GM12878 (cell line): ENCODE measurements at regions not wholly inside any gene's neighbourhood (a gene's known extent, or its start where the extent isn't known, plus 50 kb on each side); places are given as distances from the start of the nearest gene placed in this dataset.
"Not testable (repeated sequence)": the region's sequence is repeated elsewhere in the genome, so short reads cannot be mapped to it uniquely, and the experiment has no call there.

Experiments
- ATAC-seq: fragments of 200-7000 bp; cut with Tn5 transposase; 3 replicates; pipeline ENCODE4 v1.9.1; 2020; ENCODE audit warnings: mild to moderate bottlenecking, moderate library complexity
- BruUV-seq: library from RNA; stranded (reverse); fragments of 400-500 nt; replicated peaks from 2 replicates; lab custom pipeline; 2021; lab: Mats Ljungman, UMichigan
- CTCF ChIA-PET: fragments of 300-600 bp; sonication (Branson Sonifier 250); formaldehyde crosslinking; extraction: SDS; loops from one replicate; lab custom pipeline; 2021; ENCODE audit warnings: inconsistent platforms; lab: Yijun Ruan, JAX
- POLR2A ChIA-PET: fragments of 350-600 bp; formaldehyde crosslinking; extraction: SDS; loops from one replicate; lab custom pipeline; 2021; ENCODE audit warnings: inconsistent platforms; lab: Charles Lee
- RAD21 ChIA-PET: fragments of 300-600 bp; sonication (Branson Sonifier 250); formaldehyde crosslinking; loops from one replicate; lab custom pipeline; 2023; ENCODE audit warnings: antibody characterized with exemption; ENCODE audit not compliant: unreplicated experiment; lab: Charles Lee
- SMC1A ChIA-PET: fragments of 300-600 bp; sonication (Branson Sonifier 250); formaldehyde crosslinking; loops from one replicate; lab custom pipeline; 2023; ENCODE audit not compliant: unreplicated experiment, uncharacterized antibody; lab: Charles Lee
- DNase-seq: peaks from one replicate; pipeline ENCODE4 v3.0.0-alpha.2; 2011; ENCODE audit warnings: low read depth, low spot score
- FAIRE-seq: peaks from 3 replicates; lab custom pipeline; 2011; peaks lifted over from hg19 to GRCh38; lab: Jason Lieb, UNC
- H2AFZ ChIP-seq: 2 replicates; pipeline ENCODE4 v1.6.0; 2011; ENCODE audit warnings: low read depth, low read length, control low read depth; ENCODE audit not compliant: control insufficient read depth
- H3K27ac ChIP-seq: 2 replicates; pipeline ENCODE4 v1.5.1; 2011; ENCODE audit warnings: control low read depth; ENCODE audit not compliant: control insufficient read depth, insufficient read depth
- H3K27me3 ChIP-seq, 2 experiments: replicated peaks in 1 of 2; 2 replicates each; pipeline versions ENCODE4 v1.6.0 to v1.6.1; 2011; ENCODE audit warnings: low read length in 1 of 2; ENCODE audit not compliant: control insufficient read depth in 2 of 2, insufficient read depth in 2 of 2
- H3K36me3 ChIP-seq, 2 experiments: 2 replicates each; pipeline ENCODE4 v1.5.1; 2011; ENCODE audit warnings: low read length in 1 of 2; ENCODE audit not compliant: control insufficient read depth in 2 of 2, insufficient read depth in 2 of 2
- H3K4me1 ChIP-seq: 2 replicates; pipeline ENCODE4 v1.6.1; 2011; ENCODE audit warnings: mild to moderate bottlenecking, low read length, moderate library complexity, mixed read lengths; ENCODE audit not compliant: control insufficient read depth, insufficient read depth
- H3K4me2 ChIP-seq: 2 replicates; pipeline ENCODE4 v1.6.0; 2011; ENCODE audit warnings: control low read depth; ENCODE audit not compliant: control insufficient read depth, insufficient read depth
- H3K4me3 ChIP-seq: fragments of 200-600 bp; sonication (generic); 2 replicates; pipeline ENCODE4 v1.5.1; 2016
- H3K79me2 ChIP-seq: 2 replicates; pipeline ENCODE4 v1.6.0; 2011; ENCODE audit warnings: low read length; ENCODE audit not compliant: control insufficient read depth, insufficient read depth
- H3K9ac ChIP-seq: 2 replicates; pipeline ENCODE4 v1.8.0; 2011; ENCODE audit warnings: low read length, control low read depth, mixed read lengths; ENCODE audit not compliant: control insufficient read depth, insufficient read depth
- H3K9me3 ChIP-seq: replicated peaks from 3 replicates; pipeline ENCODE4 v1.5.1; 2011; ENCODE audit warnings: mild to moderate bottlenecking, low read length; ENCODE audit not compliant: control insufficient read depth, insufficient read depth
- H4K20me1 ChIP-seq: 2 replicates; pipeline ENCODE4 v1.6.0; 2011; ENCODE audit not compliant: control insufficient read depth, insufficient read depth
- WGBS: methylation state at CpG from one replicate; pipeline ENCODE4 v1.1.6; 2016; ENCODE audit warnings: low lambda C conversion rate; ENCODE audit not compliant: insufficient replicate concordance, insufficient coverage; ENCODE audit errors: missing lambda C conversion rate; 5-methylcytosine and 5-hydroxymethylcytosine counted together
- in situ Hi-C: fragments of 300-500 bp; cut with MboI; formaldehyde crosslinking; loops from 9 replicates; pipeline ENCODE4 v1.14.3; 2018; ENCODE audit warnings: mixed read lengths
- intact Hi-C: fragments of 100-400 bp; cut with micrococcal nuclease; formaldehyde crosslinking; loops from one replicate; pipeline ENCODE4 v1.14.2; 2022; ENCODE audit not compliant: unreplicated experiment

- intact Hi-C loops, H3K27ac ChIP-seq, DNase-seq, H3K79me2 ChIP-seq, SMC1A ChIA-PET, H3K36me3 ChIP-seq, H3K9ac ChIP-seq, ATAC-seq, in situ Hi-C loops, POLR2A ChIA-PET, H3K4me3 ChIP-seq, H3K4me1 ChIP-seq, H4K20me1 ChIP-seq, BruUV-seq, RAD21 ChIA-PET, H3K9me3 ChIP-seq, CTCF ChIA-PET, H3K27me3 ChIP-seq, FAIRE-seq, H3K4me2 ChIP-seq, H2AFZ ChIP-seq: not testable (repeated sequence)
- WGBS: no CpG with 5 or more reads among the region's 14 CpGs
These were observed 118.5 kb downstream of the TMEM121 start for GRCh38 chr14:105644891-105645290.

GRCh38 chr14:105645389-105645788 lies 119.0 kb downstream of the TMEM121 start:
- no CpG with 5 or more reads among the region's 6 CpGs for WGBS
- BruUV-seq, RAD21 ChIA-PET, in situ Hi-C loops, H3K36me3 ChIP-seq, intact Hi-C loops, H3K27me3 ChIP-seq, ATAC-seq, H4K20me1 ChIP-seq, H3K79me2 ChIP-seq, H2AFZ ChIP-seq, H3K4me3 ChIP-seq, H3K4me1 ChIP-seq, H3K9me3 ChIP-seq, DNase-seq, CTCF ChIA-PET, SMC1A ChIA-PET, H3K9ac ChIP-seq, FAIRE-seq, H3K4me2 ChIP-seq, POLR2A ChIA-PET, H3K27ac ChIP-seq: not testable (repeated sequence)
